GM18517 (cell line): ENCODE measurements at regions not wholly inside any gene's neighbourhood (a gene's known extent, or its start where the extent isn't known, plus 50 kb on each side); places are given as distances from the start of the nearest gene placed in this dataset.

Experiments used
- ATAC-seq: cut with Tn5 transposase; IDR thresholded peaks from one replicate; pipeline ENCODE4 v1.9.1; 2021; ENCODE audit warnings: mild to moderate bottlenecking, moderate library complexity; ENCODE audit not compliant: unreplicated experiment

- ATAC-seq = no peak
These were observed 239.6 kb upstream of the TRAM1L1 start for GRCh38 chr4:117324851-117325491.

- ATAC-seq = no peak
These were observed 240.7 kb upstream of the TRAM1L1 start for GRCh38 chr4:117326091-117326490.

- no peak for ATAC-seq
These were observed 242.1 kb upstream of the TRAM1L1 start for GRCh38 chr4:117327491-117327890.

- ATAC-seq = no peak
These were observed 243.0 kb upstream of the TRAM1L1 start for GRCh38 chr4:117328333-117328732.

DNA sequence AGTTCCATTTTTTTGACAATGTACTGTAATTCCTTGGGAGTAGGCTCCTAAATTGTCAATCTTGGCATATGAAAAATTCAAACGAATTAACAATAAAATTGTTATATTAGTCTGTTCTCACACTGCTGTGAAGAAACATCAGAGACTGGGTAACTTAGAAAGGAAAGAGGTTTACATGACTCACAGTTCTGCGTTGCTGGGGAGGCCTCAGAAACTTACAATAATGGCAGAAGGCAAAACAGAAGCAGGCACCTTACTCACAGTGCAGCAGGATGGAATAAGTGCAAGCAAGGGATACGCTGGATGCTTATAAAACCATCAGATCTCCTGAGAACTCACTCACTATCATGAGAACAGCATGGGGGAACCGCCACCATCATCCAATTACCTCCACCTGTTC is 246.4 kb upstream of the TRAM1L1 start:
- no peak for ATAC-seq

DNA sequence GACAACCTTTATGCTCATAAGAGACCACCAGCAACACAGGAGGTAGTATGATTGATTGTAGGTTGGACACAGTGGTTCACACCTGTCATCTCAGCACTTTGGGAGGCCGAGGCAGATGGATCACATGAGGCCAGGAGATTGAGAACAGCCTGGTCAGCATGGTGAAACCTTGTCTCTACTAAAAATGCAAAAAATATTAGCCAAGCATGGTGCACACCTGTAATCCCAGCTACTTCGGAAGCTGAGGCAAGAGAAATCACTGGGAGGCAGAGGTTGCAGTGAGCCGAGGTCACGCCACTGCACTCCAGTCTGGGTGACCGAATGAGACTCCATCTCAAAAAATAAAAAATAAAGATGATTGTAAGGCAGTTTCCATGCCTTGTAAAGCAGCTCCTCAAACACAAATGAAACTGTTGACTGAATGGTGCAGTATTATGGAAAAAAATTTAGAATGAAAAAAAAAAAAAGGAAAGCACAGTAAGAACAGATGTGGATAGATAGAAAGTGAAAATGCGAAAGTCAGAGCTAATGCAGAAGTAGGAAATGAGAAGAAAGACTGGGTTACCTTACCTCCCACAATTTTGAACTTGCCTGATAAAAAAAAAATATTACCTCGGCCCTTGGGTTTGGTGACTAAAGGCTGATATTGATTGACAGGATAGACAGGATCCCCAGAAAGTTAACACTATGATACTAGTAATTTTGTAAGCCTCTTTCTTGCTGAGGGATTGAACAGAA is 249.2 kb upstream of the TRAM1L1 start:
- no peak for ATAC-seq

DNA sequence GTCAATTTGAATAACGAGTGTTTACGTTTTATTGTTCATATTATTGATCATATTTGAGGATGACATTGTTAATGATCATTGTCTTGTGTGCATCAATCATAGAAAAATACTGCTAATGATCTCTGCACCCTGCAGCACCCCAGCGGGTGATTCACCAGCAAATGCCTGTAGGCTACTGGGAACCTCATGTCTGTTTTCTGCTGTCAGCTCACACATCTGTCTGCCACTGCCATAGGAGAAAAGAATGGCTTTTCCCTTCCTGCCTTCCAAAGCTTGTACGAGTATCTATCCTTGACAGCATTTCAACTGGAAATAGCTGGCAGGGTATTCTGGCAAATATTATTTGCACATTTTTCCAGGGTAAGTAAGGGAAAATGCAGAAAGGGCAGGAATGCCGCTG is 272.1 kb upstream of the TRAM1L1 start:
- no peak for ATAC-seq

DNA sequence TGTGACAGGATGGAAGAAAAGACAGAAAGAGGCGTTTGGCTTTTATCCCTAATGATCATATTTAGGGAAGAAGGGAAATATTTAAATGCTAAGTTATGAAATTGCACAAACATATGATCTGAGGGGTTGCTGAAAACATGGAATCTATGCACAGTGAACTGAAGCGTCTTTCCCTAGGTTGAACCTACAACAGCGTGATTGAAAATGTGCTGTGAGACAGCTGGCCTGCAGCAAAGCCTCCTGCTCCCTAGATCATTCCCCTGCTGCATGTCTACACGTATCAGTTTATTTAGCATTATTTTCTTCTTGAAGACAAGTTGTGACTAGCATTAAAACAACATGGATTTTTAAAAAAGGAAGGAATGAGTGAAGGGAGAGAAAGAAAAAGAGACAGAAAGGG is 272.5 kb upstream of the TRAM1L1 start:
- ATAC-seq = no peak

DNA sequence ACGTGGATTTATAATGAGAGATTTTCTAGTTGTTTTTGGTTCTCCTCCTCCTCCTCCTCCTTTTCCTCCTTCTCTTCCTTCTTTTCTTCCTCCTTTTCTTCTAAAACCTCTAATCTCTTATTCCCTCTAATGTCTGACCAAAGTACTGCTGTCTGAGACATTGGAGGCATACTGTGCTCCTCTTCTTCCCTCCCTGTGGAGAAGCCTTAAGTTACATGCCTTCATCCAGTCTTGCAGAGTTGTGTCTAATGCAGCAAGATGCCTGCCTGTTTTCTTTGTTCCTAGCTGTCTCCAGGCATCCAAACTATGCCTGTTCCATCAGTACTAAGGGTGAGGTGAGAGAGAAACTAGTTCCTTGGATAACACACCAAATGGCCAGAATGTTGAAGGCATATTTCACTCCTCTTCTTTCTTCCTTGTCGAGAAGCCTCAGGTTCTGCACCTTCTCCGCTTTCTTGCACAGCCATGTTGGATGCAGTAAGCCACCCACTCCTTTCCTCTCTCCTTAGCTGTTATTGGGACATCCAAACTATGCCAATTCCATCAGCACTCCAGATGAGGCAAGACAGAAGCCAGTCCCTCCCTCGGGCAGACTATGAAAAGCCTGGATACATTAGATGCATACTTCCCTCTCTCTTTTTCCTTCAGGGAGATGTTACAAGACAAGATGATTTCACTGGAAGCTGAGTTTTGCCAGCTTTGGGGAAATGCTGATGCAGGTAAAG is 285.7 kb upstream of the TRAM1L1 start:
- no peak for ATAC-seq

DNA sequence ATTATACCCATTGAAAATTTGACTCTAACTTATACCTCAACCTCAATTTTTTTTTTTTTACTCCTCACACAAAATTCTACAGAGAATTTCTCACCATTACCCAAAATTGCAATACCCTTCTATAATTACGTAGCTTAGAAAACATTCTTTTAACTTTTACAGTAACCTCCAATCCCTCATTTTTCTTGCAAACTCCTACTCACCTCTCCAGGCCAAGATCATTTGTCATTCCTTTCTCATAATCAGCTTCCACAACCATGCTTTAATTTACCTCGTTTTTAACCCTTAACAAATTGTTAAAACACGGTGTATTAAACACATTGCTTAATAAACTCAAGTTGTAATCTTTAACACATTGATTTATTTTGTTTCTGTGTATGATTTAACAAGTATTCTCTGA is 289.7 kb upstream of the TRAM1L1 start:
- no peak for ATAC-seq

- ATAC-seq = no peak
These were observed 291.3 kb upstream of the TRAM1L1 start for GRCh38 chr4:117376692-117377091.

DNA sequence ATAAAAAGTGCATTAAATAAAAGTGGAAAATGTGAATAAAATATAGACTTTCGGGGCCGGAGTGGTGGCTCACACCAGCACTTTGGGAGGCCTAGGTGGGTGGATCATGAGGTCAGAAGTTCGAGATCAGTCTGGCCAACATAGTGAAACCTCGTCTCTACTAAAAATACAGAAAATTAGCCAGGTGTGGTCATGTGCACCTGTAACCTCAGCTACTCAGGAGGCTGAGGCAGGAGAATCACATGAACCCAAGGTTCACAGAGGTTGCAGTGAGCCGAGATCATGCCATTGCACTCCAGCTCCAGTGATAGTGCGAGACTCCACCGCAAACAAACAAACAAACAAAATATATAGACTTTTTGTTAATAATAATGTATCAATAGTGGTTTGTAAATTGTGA is 293.6 kb upstream of the TRAM1L1 start:
- no peak for ATAC-seq

DNA sequence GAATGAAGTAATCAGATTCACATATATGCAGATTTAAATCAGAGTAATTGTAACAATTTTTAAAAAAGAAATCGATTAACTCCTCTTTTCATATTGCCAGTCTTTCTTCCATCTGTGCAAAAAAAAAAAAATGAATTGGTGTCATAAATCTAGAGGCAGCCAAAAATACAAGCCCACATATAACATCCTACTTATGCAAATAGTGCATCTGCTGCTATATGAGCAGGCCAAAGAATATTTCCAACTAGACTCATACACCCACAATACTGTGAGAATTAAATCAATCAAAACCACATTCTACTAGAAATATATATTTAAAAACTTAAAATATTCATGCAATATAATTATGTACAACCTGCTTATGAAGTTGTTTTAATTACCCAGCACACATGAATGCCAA is 298.1 kb upstream of the TRAM1L1 start:
- ATAC-seq = no peak

DNA sequence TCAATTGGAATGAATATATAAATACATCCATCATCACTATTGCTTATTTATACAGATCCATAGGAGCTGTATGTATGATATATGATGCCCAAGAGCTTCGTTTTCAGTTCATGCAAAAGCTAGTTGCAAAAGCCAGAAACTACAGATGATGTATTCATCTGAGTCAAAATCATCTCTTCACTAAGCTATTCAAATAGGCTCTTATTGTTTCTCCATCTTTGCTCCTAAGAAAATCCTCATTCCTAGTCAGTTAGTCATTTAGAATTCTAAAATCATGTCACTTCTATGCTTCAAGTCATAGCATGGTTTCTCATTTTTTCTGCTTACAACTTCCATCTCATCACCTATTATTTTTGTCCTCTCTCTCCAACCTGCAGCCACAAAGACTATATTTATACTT is 300.1 kb upstream of the TRAM1L1 start:
- no peak for ATAC-seq

DNA sequence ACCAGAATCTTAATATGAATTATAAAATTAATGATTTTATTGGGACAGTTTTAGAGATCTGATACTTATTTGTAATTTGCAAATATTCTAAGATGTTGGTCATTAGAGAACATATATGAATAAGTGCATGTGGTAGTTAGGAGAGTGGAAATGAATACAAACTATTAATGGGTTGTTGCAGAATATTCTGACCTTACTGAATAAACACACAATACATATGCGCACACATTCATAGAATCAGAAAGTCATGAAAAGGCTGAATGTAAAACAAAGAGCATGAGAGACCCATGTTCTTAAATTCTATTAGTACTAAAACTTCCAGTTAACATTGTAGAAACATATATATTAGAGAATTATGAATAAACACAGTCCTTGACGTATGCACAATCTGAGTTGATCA is 301.7 kb upstream of the TRAM1L1 start:
- ATAC-seq = no peak

- no peak for ATAC-seq
These were observed 314.9 kb upstream of the TRAM1L1 start for GRCh38 chr4:117400039-117400835.

- ATAC-seq = no peak
These were observed 327.3 kb upstream of the TRAM1L1 start for GRCh38 chr4:117412661-117413060.

- ATAC-seq = no peak
These were observed 332.5 kb upstream of the TRAM1L1 start for GRCh38 chr4:117417856-117418255.

DNA sequence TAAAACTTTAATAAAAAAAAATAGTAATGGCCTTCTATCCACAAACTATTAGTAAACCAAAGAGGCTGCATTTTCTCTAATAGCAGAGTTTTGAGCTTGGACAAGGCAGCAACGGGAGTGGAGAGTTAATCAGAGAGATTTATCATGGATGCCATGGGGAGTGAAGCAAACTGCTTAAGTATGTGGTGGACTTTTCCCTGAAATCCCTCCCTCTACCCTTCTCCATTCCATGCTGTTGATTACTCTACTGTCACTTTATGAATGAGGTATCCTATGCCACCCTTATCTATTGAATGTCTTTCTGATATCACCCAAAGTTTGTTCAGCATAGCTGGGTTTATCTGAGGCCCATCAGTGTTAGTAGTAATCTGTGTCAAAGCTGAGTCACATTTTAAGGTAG is 335.6 kb upstream of the TRAM1L1 start:
- ATAC-seq = no peak

DNA sequence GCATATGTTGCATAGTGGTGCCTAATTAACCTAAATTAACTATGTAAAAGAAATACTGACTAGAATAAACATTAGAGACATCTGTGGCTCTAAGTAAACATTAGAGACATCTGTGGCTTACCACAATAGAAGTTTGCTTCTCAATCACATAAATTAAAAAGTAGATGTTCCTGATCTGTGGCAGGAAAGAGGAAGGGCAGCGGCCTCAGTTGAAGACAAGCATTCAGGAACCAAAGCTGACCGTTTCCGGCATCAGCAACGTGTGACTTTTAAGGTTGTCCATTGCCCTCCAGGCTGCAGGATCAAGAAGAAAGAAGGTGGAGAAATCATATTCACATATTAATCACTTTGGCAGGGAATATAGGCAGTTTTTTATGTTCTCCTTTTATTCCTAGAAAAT is 336.3 kb upstream of the TRAM1L1 start:
- no peak for ATAC-seq

GRCh38 chr4:117422297-117422696 is 336.9 kb upstream of the TRAM1L1 start:
- ATAC-seq = no peak
